ENCODE measurements at regions not wholly inside any gene's neighbourhood (a gene's known extent, or its start where the extent isn't known, plus 50 kb on each side); places are given as distances from the start of the nearest gene placed in this dataset.

GRCh38 chr3:161161603-161162002 is 56.5 kb upstream of the B3GALNT1 start:
- Histone ChIP-seq H3F3A (replicated peaks; ENCODE audit: insufficient read depth) (peaks cover 13% of the 10 kb centered on the region), H2AFZ (ENCODE audit: low read depth) (no peak overlapping the region), H3K4me1 (ENCODE audit: control insufficient read depth in 1 of 2, insufficient read depth in 2 of 2, low read depth in 1 of 2, low read length in 1 of 2) (no peaks in the 10 kb centered on the region), H3K4me2 (no peak overlapping the region), H4K20me1 (ENCODE audit: insufficient read depth) (no peaks in the 10 kb centered on the region), H3K27me3 (ENCODE audit: insufficient read depth) (no peaks in the 10 kb centered on the region), H3K9ac (no peak overlapping the region), H3K4me3 (ENCODE audit: low read depth in 2 of 2, low read length in 1 of 2) (no peak overlapping the region), H3K27ac (ENCODE audit: low read depth in 2 of 2, low read length in 1 of 2) (no peak overlapping the region), H3K79me2 (ENCODE audit: insufficient read depth) (no peaks in the 10 kb centered on the region), H3K9me3 (0 out of 2 replicates have a peak, but pooled peaks cover 7% of the 10 kb centered on the region), H3K36me3 (replicated peaks in 1 of 2; ENCODE audit: control insufficient read depth in 1 of 2, insufficient read depth in 2 of 2, low read length in 1 of 2) (no peaks in the 10 kb centered on the region), H3K9me2 (no peaks in the 10 kb centered on the region)
- no peak for DNase-seq
- WGBS (ENCODE audit: low lambda C conversion rate), result 87% methylated on average over 20 of the region's 20 CpGs
- ChIA-PET POLR2A (no interaction called here), CTCF (no interaction called here)
- TF ChIP-seq MAX (IDR thresholded peaks at IDR 0.05; ENCODE audit: low read depth), result no peak

DNA sequence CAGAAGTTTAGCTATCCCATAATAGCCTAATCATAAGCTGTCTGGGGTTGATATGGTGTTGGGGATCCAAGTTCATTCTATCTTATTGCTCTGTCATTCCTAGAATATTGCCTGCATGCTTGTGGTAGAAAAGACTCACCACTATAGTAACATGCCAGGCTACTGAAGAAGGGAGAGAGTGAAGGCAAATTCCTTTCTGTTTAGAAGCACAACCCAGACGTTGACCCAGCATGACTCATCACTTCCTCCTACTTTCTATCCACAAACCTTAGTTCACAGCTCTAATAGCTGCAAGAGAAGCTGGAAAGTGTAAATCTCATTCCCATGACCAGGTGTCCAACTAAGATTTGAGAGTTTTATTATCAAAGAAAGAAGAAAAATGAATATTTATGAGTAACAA is 57.8 kb upstream of the NMD3 start:
- TF ChIP-seq, protein P1, sequence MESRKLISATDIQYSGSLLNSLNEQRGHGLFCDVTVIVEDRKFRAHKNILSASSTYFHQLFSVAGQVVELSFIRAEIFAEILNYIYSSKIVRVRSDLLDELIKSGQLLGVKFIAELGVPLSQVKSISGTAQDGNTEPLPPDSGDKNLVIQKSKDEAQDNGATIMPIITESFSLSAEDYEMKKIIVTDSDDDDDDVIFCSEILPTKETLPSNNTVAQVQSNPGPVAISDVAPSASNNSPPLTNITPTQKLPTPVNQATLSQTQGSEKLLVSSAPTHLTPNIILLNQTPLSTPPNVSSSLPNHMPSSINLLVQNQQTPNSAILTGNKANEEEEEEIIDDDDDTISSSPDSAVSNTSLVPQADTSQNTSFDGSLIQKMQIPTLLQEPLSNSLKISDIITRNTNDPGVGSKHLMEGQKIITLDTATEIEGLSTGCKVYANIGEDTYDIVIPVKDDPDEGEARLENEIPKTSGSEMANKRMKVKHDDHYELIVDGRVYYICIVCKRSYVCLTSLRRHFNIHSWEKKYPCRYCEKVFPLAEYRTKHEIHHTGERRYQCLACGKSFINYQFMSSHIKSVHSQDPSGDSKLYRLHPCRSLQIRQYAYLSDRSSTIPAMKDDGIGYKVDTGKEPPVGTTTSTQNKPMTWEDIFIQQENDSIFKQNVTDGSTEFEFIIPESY (IDR thresholded peaks at IDR 0.05; ENCODE audit: borderline replicate concordance, low read depth), result no peak
- TF ChIP-seq TEAD4 (IDR thresholded peaks at IDR 0.05; ENCODE audit: borderline replicate concordance, insufficient read depth) (no peak), FOSL2 (IDR thresholded peaks at IDR 0.05; ENCODE audit: borderline replicate concordance, low read depth) (peak; percentile 64), NRF1 (IDR thresholded peaks at IDR 0.05; ENCODE audit: low read depth, low read length) (no peak), RXRA (IDR thresholded peaks at IDR 0.05; ENCODE audit: borderline replicate concordance, low read depth) (no peak), EP300 (IDR thresholded peaks at IDR 0.05; ENCODE audit: borderline replicate concordance in 1 of 2, low read depth in 1 of 2, low read length in 1 of 2) (peak in 1 of 2 experiments; percentile 30; a peak in 1 of 4 replicates), GATA2 (CRISPR knock-in tag; IDR thresholded peaks at IDR 0.05) (no peak), TAF1 (IDR thresholded peaks at IDR 0.05; ENCODE audit: borderline replicate concordance, low read depth, low read length) (no peak), YY1 (IDR thresholded peaks at IDR 0.05; ENCODE audit: low read depth) (no peak), CTCF (IDR thresholded peaks at IDR 0.05) (no peak), GABPA (IDR thresholded peaks at IDR 0.05; ENCODE audit: low read depth) (no peak), MAX (IDR thresholded peaks at IDR 0.05; ENCODE audit: low read depth) (no peak), RCOR1 (IDR thresholded peaks at IDR 0.05; ENCODE audit: low read length) (no peak), SIN3A (IDR thresholded peaks at IDR 0.05; ENCODE audit: borderline replicate concordance, low read depth, low read length) (no peak), TCF12 (IDR thresholded peaks at IDR 0.05) (peak; percentile 35), ELF1 (IDR thresholded peaks at IDR 0.05) (no peak)
- TF ChIP-seq, protein P2, sequence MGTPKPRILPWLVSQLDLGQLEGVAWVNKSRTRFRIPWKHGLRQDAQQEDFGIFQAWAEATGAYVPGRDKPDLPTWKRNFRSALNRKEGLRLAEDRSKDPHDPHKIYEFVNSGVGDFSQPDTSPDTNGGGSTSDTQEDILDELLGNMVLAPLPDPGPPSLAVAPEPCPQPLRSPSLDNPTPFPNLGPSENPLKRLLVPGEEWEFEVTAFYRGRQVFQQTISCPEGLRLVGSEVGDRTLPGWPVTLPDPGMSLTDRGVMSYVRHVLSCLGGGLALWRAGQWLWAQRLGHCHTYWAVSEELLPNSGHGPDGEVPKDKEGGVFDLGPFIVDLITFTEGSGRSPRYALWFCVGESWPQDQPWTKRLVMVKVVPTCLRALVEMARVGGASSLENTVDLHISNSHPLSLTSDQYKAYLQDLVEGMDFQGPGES (IDR thresholded peaks at IDR 0.05; ENCODE audit: low read depth, low read length), result no peak
- TF ChIP-seq, protein P3, sequence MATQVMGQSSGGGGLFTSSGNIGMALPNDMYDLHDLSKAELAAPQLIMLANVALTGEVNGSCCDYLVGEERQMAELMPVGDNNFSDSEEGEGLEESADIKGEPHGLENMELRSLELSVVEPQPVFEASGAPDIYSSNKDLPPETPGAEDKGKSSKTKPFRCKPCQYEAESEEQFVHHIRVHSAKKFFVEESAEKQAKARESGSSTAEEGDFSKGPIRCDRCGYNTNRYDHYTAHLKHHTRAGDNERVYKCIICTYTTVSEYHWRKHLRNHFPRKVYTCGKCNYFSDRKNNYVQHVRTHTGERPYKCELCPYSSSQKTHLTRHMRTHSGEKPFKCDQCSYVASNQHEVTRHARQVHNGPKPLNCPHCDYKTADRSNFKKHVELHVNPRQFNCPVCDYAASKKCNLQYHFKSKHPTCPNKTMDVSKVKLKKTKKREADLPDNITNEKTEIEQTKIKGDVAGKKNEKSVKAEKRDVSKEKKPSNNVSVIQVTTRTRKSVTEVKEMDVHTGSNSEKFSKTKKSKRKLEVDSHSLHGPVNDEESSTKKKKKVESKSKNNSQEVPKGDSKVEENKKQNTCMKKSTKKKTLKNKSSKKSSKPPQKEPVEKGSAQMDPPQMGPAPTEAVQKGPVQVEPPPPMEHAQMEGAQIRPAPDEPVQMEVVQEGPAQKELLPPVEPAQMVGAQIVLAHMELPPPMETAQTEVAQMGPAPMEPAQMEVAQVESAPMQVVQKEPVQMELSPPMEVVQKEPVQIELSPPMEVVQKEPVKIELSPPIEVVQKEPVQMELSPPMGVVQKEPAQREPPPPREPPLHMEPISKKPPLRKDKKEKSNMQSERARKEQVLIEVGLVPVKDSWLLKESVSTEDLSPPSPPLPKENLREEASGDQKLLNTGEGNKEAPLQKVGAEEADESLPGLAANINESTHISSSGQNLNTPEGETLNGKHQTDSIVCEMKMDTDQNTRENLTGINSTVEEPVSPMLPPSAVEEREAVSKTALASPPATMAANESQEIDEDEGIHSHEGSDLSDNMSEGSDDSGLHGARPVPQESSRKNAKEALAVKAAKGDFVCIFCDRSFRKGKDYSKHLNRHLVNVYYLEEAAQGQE (IDR thresholded peaks at IDR 0.05; ENCODE audit: low read depth, low read length), result no peak
- Histone ChIP-seq H3K4me3 (ENCODE audit: low read depth in 2 of 2, low read length in 1 of 2) (no peak overlapping the region), H3K27me3 (ENCODE audit: insufficient read depth) (no peaks in the 10 kb centered on the region), H3K9me2 (no peaks in the 10 kb centered on the region), H2AFZ (ENCODE audit: low read depth) (no peak overlapping the region), H3K27ac (ENCODE audit: low read depth in 2 of 2, low read length in 1 of 2) (peak overlapping the region in 1 of 2 experiments; percentile 22; a peak in 2 of 4 replicates), H3K79me2 (ENCODE audit: insufficient read depth) (no peaks in the 10 kb centered on the region), H3K9ac (no peak overlapping the region), H3K36me3 (replicated peaks in 1 of 2; ENCODE audit: control insufficient read depth in 1 of 2, insufficient read depth in 2 of 2, low read length in 1 of 2) (no peaks in the 10 kb centered on the region), H3K9me3 (0 out of 2 replicates have a peak, but pooled peaks cover 7% of the 10 kb centered on the region), H3K4me2 (no peak overlapping the region), H3K4me1 (ENCODE audit: control insufficient read depth in 1 of 2, insufficient read depth in 2 of 2, low read depth in 1 of 2, low read length in 1 of 2) (no peaks in the 10 kb centered on the region), H3F3A (replicated peaks; ENCODE audit: insufficient read depth) (peaks cover 13% of the 10 kb centered on the region), H4K20me1 (ENCODE audit: insufficient read depth) (no peaks in the 10 kb centered on the region)
- ChIA-PET POLR2A (no interaction called here), CTCF (no interaction called here)
- WGBS (ENCODE audit: low lambda C conversion rate), result 0% methylated on average over 1 of the region's 1 CpG
- no peak for DNase-seq
